HG03442 (cell line): ENCODE measurements at regions not wholly inside any gene's neighbourhood (a gene's known extent, or its start where the extent isn't known, plus 50 kb on each side); places are given as distances from the start of the nearest gene placed in this dataset.

ENCODE experiments used
- ATAC-seq: cut with Tn5 transposase; IDR thresholded peaks from one replicate; pipeline ENCODE4 v1.9.1; 2021; ENCODE audit warnings: mild to moderate bottlenecking, moderate library complexity; ENCODE audit not compliant: unreplicated experiment

- no peak for ATAC-seq
These were observed 82.1 kb upstream of the RASGRP1 start for GRCh38 chr15:38646716-38647115.

- ATAC-seq = no peak
These were observed 83.1 kb upstream of the RASGRP1 start for GRCh38 chr15:38647683-38648082.

GRCh38 chr15:38648121-38648843, 83.7 kb upstream of the RASGRP1 start:
- no peak for ATAC-seq

GRCh38 chr15:38650384-38650783, 85.8 kb upstream of the RASGRP1 start:
- ATAC-seq = no peak

GRCh38 chr15:38650936-38651327, 86.3 kb upstream of the RASGRP1 start:
- ATAC-seq = no peak

GRCh38 chr15:38651328-38652038, 86.9 kb upstream of the RASGRP1 start:
- ATAC-seq = no peak

GRCh38 chr15:38652183-38652794, 87.7 kb upstream of the RASGRP1 start:
- no peak for ATAC-seq

GRCh38 chr15:38652998-38653397, 88.4 kb upstream of the RASGRP1 start:
- ATAC-seq = no peak

- no peak for ATAC-seq
These were observed 93.8 kb upstream of the RASGRP1 start for GRCh38 chr15:38658431-38658830.

GRCh38 chr15:38660738-38661137, 96.1 kb upstream of the RASGRP1 start:
- ATAC-seq = no peak

- no peak for ATAC-seq
These were observed 97.6 kb upstream of the RASGRP1 start for GRCh38 chr15:38662033-38662802.

- ATAC-seq = no peak
These were observed 98.2 kb upstream of the RASGRP1 start for GRCh38 chr15:38662805-38663204.

- ATAC-seq = no peak
These were observed 101.1 kb upstream of the RASGRP1 start for GRCh38 chr15:38665586-38666305.

GRCh38 chr15:38666865-38667510, 102.4 kb upstream of the RASGRP1 start:
- ATAC-seq = no peak

- no peak for ATAC-seq
These were observed 103.6 kb upstream of the RASGRP1 start for GRCh38 chr15:38667890-38668850.

GRCh38 chr15:38668898-38669391, 104.3 kb upstream of the RASGRP1 start:
- ATAC-seq = no peak

- peak; percentile 28 for ATAC-seq
These were observed 105.8 kb upstream of the RASGRP1 start for GRCh38 chr15:38670128-38671005.

- ATAC-seq = peak; percentile 2
These were observed 106.4 kb upstream of the RASGRP1 start for GRCh38 chr15:38671006-38671387.
